ENCODE measurements at regions not wholly inside any gene's neighbourhood (a gene's known extent, or its start where the extent isn't known, plus 50 kb on each side); places are given as distances from the start of the nearest gene placed in this dataset.

DNA sequence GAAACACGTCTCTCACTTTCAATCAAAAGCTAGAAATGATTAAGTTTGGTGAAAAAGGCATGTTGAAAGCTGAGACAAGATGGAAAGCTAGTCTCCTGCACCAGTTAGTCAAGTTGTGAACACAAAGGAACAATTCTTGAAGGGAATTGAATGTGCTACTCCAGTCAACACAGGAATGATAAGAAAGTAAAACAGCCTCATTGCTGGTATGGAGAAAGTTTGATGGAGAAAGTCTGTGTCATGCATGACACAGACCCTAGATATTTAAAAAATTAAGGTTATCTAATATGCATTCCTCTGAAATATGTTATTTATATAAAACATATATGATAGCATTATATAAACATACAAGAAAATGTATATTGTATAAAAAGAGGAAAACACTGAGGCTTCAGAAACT, 699.4 kb upstream of the FZD8 start:
- Histone ChIP-seq H3K27ac (no peak overlapping the region), H3K9me3 (no peaks in the 10 kb centered on the region), H3K4me1 (no peaks in the 10 kb centered on the region), H3K4me3 (no peak overlapping the region), H3K36me3 (no peaks in the 10 kb centered on the region), H3K27me3 (no peaks in the 10 kb centered on the region)
- no peak for DNase-seq
- TF ChIP-seq, protein P1, sequence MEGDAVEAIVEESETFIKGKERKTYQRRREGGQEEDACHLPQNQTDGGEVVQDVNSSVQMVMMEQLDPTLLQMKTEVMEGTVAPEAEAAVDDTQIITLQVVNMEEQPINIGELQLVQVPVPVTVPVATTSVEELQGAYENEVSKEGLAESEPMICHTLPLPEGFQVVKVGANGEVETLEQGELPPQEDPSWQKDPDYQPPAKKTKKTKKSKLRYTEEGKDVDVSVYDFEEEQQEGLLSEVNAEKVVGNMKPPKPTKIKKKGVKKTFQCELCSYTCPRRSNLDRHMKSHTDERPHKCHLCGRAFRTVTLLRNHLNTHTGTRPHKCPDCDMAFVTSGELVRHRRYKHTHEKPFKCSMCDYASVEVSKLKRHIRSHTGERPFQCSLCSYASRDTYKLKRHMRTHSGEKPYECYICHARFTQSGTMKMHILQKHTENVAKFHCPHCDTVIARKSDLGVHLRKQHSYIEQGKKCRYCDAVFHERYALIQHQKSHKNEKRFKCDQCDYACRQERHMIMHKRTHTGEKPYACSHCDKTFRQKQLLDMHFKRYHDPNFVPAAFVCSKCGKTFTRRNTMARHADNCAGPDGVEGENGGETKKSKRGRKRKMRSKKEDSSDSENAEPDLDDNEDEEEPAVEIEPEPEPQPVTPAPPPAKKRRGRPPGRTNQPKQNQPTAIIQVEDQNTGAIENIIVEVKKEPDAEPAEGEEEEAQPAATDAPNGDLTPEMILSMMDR (IDR thresholded peaks at IDR 0.05), result no peak
- TF ChIP-seq POLR2A (IDR thresholded peaks at IDR 0.05), result no peak

DNA sequence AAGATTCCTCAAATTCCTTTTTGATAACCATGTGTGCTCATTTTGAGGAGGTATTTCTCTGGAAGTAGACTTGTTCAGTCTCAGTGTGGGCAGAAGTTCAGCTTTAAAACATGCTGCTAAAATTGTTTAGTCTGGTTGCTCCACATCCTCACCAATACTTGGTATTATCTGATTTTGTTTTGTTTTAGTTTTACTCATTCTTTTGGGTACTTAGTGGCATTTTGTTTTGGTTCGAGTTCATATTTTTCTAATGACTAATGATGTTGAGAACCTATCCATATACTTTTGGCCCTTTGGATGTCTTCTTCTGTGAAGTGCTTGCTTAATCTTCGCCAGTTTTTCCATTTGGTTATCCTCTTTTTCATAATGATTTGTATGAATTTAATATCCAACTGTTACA, 694.2 kb upstream of the FZD8 start:
- TF ChIP-seq, protein P1 (IDR thresholded peaks at IDR 0.05), result no peak
- TF ChIP-seq POLR2A (IDR thresholded peaks at IDR 0.05), result no peak

DNA sequence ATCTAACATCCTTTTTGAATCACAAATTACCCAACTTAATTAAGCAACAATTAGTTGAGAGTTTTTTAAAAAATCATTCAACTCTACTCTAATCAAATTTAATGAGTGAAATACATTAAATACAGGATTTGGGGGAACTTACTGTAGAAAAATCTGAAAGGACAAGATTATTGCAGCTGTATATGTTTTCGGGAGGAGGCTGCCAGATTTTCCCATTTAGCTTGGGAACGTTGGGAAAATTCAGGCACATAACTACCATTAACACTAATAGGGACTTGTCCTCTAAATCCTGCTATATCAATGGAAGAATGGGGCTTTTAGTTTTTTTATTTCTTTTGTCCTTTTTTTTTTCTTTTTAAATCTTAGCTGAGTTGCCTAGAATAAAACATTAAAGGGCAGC, 691.4 kb upstream of the FZD8 start:
- no peak overlapping the region for H3K27ac ChIP-seq
- no peaks in the 10 kb centered on the region for H3K9me3 ChIP-seq
- H3K4me1 ChIP-seq, result no peaks in the 10 kb centered on the region
- TF ChIP-seq POLR2A (IDR thresholded peaks at IDR 0.05), result no peak
- TF ChIP-seq, protein P1 (IDR thresholded peaks at IDR 0.05), result no peak
- H3K36me3 ChIP-seq, result no peaks in the 10 kb centered on the region
- DNase-seq, result no peak
- no peak overlapping the region for H3K4me3 ChIP-seq
- H3K27me3 ChIP-seq, result no peaks in the 10 kb centered on the region

More for the DNA sequence above, 694.2 kb upstream of the FZD8 start:
- Histone ChIP-seq H3K27ac (no peak overlapping the region), H3K36me3 (no peaks in the 10 kb centered on the region), H3K4me1 (no peaks in the 10 kb centered on the region), H3K9me3 (no peaks in the 10 kb centered on the region), H3K27me3 (no peaks in the 10 kb centered on the region), H3K4me3 (no peak overlapping the region)
- no peak for DNase-seq

DNA sequence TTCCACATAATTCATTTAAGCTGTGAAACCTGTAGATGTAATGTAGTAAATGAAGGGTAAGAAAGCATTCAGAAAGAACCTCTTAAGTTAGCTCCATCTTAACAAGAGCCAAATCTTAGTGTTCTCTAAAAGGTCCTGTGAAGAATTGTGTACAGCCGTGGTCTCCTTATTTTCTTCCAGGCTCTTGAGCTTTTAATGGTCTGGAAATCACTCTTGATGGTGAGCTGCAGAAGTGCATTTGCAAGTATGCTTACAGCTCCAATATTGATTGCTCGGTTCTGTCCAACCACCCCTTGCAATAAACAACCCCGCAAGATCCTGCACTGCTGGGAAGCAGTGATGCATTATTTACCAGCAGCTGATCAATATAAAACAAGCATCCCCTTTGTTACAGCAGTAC, 690.8 kb upstream of the FZD8 start:
- H3K27ac ChIP-seq, result no peak overlapping the region
- H3K36me3 ChIP-seq, result no peaks in the 10 kb centered on the region
- TF ChIP-seq, protein P1 (IDR thresholded peaks at IDR 0.05), result no peak
- no peak for TF ChIP-seq POLR2A (IDR thresholded peaks at IDR 0.05)

DNA sequence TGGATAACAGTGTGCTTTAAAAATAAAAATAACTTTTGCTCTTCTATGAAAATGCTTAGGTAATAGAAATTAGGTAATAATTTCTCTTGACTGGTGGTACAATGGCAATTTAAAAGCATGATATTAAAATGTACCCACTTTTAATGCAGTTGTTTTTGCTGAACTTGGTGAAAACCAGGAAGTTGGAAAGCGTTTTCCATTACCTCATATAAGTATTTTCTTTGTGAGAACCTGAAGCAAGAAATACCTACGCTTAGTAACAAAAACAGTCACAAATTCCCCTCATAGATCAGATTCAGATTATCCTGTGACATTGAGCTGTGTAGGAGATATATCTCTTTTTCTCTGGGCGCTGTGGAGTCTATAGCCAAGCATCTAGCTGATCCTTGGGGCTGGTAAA, 689.0 kb upstream of the FZD8 start:
- TF ChIP-seq, protein P1 (IDR thresholded peaks at IDR 0.05), result no peak
- TF ChIP-seq POLR2A (IDR thresholded peaks at IDR 0.05), result no peak
- Histone ChIP-seq H3K27me3 (no peaks in the 10 kb centered on the region), H3K4me3 (no peak overlapping the region), H3K36me3 (no peaks in the 10 kb centered on the region), H3K4me1 (no peaks in the 10 kb centered on the region), H3K9me3 (no peaks in the 10 kb centered on the region), H3K27ac (no peak overlapping the region)
- no peak for DNase-seq

More for the DNA sequence above, 690.8 kb upstream of the FZD8 start:
- Histone ChIP-seq H3K27me3 (no peaks in the 10 kb centered on the region), H3K9me3 (no peaks in the 10 kb centered on the region), H3K4me3 (no peak overlapping the region), H3K4me1 (no peaks in the 10 kb centered on the region)
- no peak for DNase-seq

DNA sequence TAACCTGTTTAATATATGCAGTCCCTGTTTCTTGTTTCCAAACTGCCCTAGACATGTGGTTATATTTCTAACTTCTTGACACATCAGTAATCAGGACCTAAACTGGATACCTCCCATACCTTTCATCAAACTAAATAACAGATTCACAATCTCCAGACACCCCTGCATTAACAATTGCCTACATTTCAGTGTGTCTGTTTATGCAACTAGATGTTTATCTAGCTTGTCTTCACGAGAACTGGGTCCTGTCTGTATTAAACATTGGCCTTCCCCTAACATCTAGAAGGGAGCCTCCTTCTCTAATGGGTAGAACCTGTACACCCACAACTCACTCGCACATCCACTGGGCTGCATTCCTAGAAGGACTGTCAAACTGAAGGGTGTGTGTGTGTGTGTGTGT, 683.7 kb upstream of the FZD8 start:
- no peaks in the 10 kb centered on the region for H3K27me3 ChIP-seq
- peaks cover 0 to 5% (median 0%) of the 10 kb centered on the region in 4 donors for H3K9me3 ChIP-seq
- H3K4me1 ChIP-seq, result no peaks in the 10 kb centered on the region
- no peak overlapping the region for H3K27ac ChIP-seq
- H3K4me3 ChIP-seq, result no peak overlapping the region
- no peak for DNase-seq
- TF ChIP-seq, protein P1 (IDR thresholded peaks at IDR 0.05), result no peak
- TF ChIP-seq POLR2A (IDR thresholded peaks at IDR 0.05), result no peak
- no peaks in the 10 kb centered on the region for H3K36me3 ChIP-seq

All from Peyer's patch (tissue), 4 donors.